GM12878 (cell line): ENCODE measurements at regions not wholly inside any gene's neighbourhood (a gene's known extent, or its start where the extent isn't known, plus 50 kb on each side); places are given as distances from the start of the nearest gene placed in this dataset.

Source experiments
- ATAC-seq: fragments of 200-7000 bp; cut with Tn5 transposase; 3 replicates; pipeline ENCODE4 v1.9.1; 2020; ENCODE audit warnings: mild to moderate bottlenecking, moderate library complexity
- BruUV-seq: library from RNA; stranded (reverse); fragments of 400-500 nt; replicated peaks from 2 replicates; lab custom pipeline; 2021; lab: Mats Ljungman, UMichigan
- CTCF ChIA-PET: fragments of 300-600 bp; sonication (Branson Sonifier 250); formaldehyde crosslinking; extraction: SDS; loops from one replicate; lab custom pipeline; 2021; ENCODE audit warnings: inconsistent platforms; lab: Yijun Ruan, JAX
- POLR2A ChIA-PET: fragments of 350-600 bp; formaldehyde crosslinking; extraction: SDS; loops from one replicate; lab custom pipeline; 2021; ENCODE audit warnings: inconsistent platforms; lab: Charles Lee
- RAD21 ChIA-PET: fragments of 300-600 bp; sonication (Branson Sonifier 250); formaldehyde crosslinking; loops from one replicate; lab custom pipeline; 2023; ENCODE audit warnings: antibody characterized with exemption; ENCODE audit not compliant: unreplicated experiment; lab: Charles Lee
- SMC1A ChIA-PET: fragments of 300-600 bp; sonication (Branson Sonifier 250); formaldehyde crosslinking; loops from one replicate; lab custom pipeline; 2023; ENCODE audit not compliant: unreplicated experiment, uncharacterized antibody; lab: Charles Lee
- DNase-seq: peaks from one replicate; pipeline ENCODE4 v3.0.0-alpha.2; 2011; ENCODE audit warnings: low read depth, low spot score
- FAIRE-seq: peaks from 3 replicates; lab custom pipeline; 2011; peaks lifted over from hg19 to GRCh38; lab: Jason Lieb, UNC
- H2AFZ ChIP-seq: 2 replicates; pipeline ENCODE4 v1.6.0; 2011; ENCODE audit warnings: low read depth, low read length, control low read depth; ENCODE audit not compliant: control insufficient read depth
- H3K27ac ChIP-seq: 2 replicates; pipeline ENCODE4 v1.5.1; 2011; ENCODE audit warnings: control low read depth; ENCODE audit not compliant: control insufficient read depth, insufficient read depth
- H3K27me3 ChIP-seq, 2 experiments: replicated peaks in 1 of 2; 2 replicates each; pipeline versions ENCODE4 v1.6.0 to v1.6.1; 2011; ENCODE audit warnings: low read length in 1 of 2; ENCODE audit not compliant: control insufficient read depth in 2 of 2, insufficient read depth in 2 of 2
- H3K36me3 ChIP-seq, 2 experiments: 2 replicates each; pipeline ENCODE4 v1.5.1; 2011; ENCODE audit warnings: low read length in 1 of 2; ENCODE audit not compliant: control insufficient read depth in 2 of 2, insufficient read depth in 2 of 2
- H3K4me1 ChIP-seq: 2 replicates; pipeline ENCODE4 v1.6.1; 2011; ENCODE audit warnings: mild to moderate bottlenecking, low read length, moderate library complexity, mixed read lengths; ENCODE audit not compliant: control insufficient read depth, insufficient read depth
- H3K4me2 ChIP-seq: 2 replicates; pipeline ENCODE4 v1.6.0; 2011; ENCODE audit warnings: control low read depth; ENCODE audit not compliant: control insufficient read depth, insufficient read depth
- H3K4me3 ChIP-seq: fragments of 200-600 bp; sonication (generic); 2 replicates; pipeline ENCODE4 v1.5.1; 2016
- H3K79me2 ChIP-seq: 2 replicates; pipeline ENCODE4 v1.6.0; 2011; ENCODE audit warnings: low read length; ENCODE audit not compliant: control insufficient read depth, insufficient read depth
- H3K9ac ChIP-seq: 2 replicates; pipeline ENCODE4 v1.8.0; 2011; ENCODE audit warnings: low read length, control low read depth, mixed read lengths; ENCODE audit not compliant: control insufficient read depth, insufficient read depth
- H3K9me3 ChIP-seq: replicated peaks from 3 replicates; pipeline ENCODE4 v1.5.1; 2011; ENCODE audit warnings: mild to moderate bottlenecking, low read length; ENCODE audit not compliant: control insufficient read depth, insufficient read depth
- H4K20me1 ChIP-seq: 2 replicates; pipeline ENCODE4 v1.6.0; 2011; ENCODE audit not compliant: control insufficient read depth, insufficient read depth
- CBFB ChIP-seq: IDR thresholded peaks from 2 replicates; pipeline ENCODE4 v1.6.1; 2016; ENCODE audit warnings: antibody characterized with exemption, low read depth
- IKZF1 ChIP-seq: fragments of 450-650 bp; conservative IDR thresholded peaks from 2 replicates; pipeline ENCODE4 v1.6.1; 2017; ENCODE audit warnings: antibody characterized with exemption, mild to moderate bottlenecking
- IKZF2 ChIP-seq, 2 experiments: fragments of 450-650 bp; IDR thresholded peaks; 2 replicates each; pipeline ENCODE4 v1.6.1; 2017; ENCODE audit warnings: mild to moderate bottlenecking in 2 of 2, moderate library complexity in 2 of 2
- MEF2A ChIP-seq: IDR thresholded peaks from 2 replicates; pipeline ENCODE4 v1.6.1; 2011; ENCODE audit warnings: low read depth, mild to moderate bottlenecking, low read length, moderate library complexity; ENCODE audit not compliant: insufficient read depth
- SMAD1 ChIP-seq: fragments of 450-650 bp; IDR thresholded peaks from 2 replicates; pipeline ENCODE4 v1.6.1; 2018; ENCODE audit warnings: mild to moderate bottlenecking, low read depth; ENCODE audit not compliant: partially characterized antibody
- SMAD5 ChIP-seq: IDR thresholded peaks from 2 replicates; pipeline ENCODE4 v1.6.1; 2016; ENCODE audit warnings: antibody characterized with exemption, low read depth
- SMARCA5 ChIP-seq: fragments of 450-650 bp; IDR thresholded peaks from 2 replicates; pipeline ENCODE4 v1.6.1; 2017; ENCODE audit warnings: mild to moderate bottlenecking
- SREBF2 ChIP-seq: IDR thresholded peaks from 2 replicates; pipeline ENCODE4 v1.6.1; 2012; ENCODE audit warnings: mild to moderate bottlenecking, low read length
- ZBED1 ChIP-seq: IDR thresholded peaks from 2 replicates; pipeline ENCODE4 v1.6.1; 2016; ENCODE audit warnings: borderline replicate concordance
- ZNF207 ChIP-seq: fragments of 450-650 bp; IDR thresholded peaks from 2 replicates; pipeline ENCODE4 v1.6.1; 2014; ENCODE audit warnings: antibody characterized with exemption, mild to moderate bottlenecking, borderline replicate concordance
- ZNF217 ChIP-seq: fragments of 450-650 bp; IDR thresholded peaks from 2 replicates; pipeline ENCODE4 v1.6.1; 2017; ENCODE audit warnings: antibody characterized with exemption, mild to moderate bottlenecking
- WGBS: methylation state at CpG from one replicate; pipeline ENCODE4 v1.1.6; 2016; ENCODE audit warnings: low lambda C conversion rate; ENCODE audit not compliant: insufficient replicate concordance, insufficient coverage; ENCODE audit errors: missing lambda C conversion rate; 5-methylcytosine and 5-hydroxymethylcytosine counted together
- in situ Hi-C: fragments of 300-500 bp; cut with MboI; formaldehyde crosslinking; loops from 9 replicates; pipeline ENCODE4 v1.14.3; 2018; ENCODE audit warnings: mixed read lengths
- intact Hi-C: fragments of 100-400 bp; cut with micrococcal nuclease; formaldehyde crosslinking; loops from one replicate; pipeline ENCODE4 v1.14.2; 2022; ENCODE audit not compliant: unreplicated experiment
- TF ChIP-seq, protein P1 (sequence below): fragments of 450-650 bp; IDR thresholded peaks from 2 replicates; pipeline ENCODE4 v1.6.1; 2018; ENCODE audit warnings: mild to moderate bottlenecking, low read depth, moderate library complexity; ENCODE audit not compliant: partially characterized antibody
- TF ChIP-seq, protein P2 (sequence below): fragments of 450-650 bp; IDR thresholded peaks from 2 replicates; pipeline ENCODE4 v1.6.1; 2017; ENCODE audit warnings: antibody characterized with exemption, mild to moderate bottlenecking, moderate library complexity
- TF ChIP-seq, protein P3 (sequence below): IDR thresholded peaks from 2 replicates; pipeline ENCODE4 v1.6.1; 2012; ENCODE audit warnings: low read depth, low read length, improper control_type of control experiment

DNA sequence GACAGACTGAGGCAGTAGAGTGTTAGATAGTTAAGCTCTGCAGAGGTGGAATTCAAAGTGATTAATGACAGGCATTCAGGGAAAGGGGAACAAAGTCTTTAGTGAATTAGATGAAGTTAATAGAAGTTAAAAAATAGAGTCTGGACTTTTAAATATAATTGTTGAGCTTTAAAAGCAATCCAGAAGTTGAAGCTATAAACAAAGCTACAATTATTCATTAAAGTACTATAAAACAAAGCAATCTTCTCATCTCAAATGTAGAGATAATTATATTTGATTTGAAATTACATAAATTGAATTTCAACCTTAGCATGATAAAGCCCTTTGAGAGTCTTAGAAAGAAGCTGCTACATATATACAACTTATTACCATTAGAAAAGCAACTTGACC lies 710.6 kb downstream of the MRPL39 start (continued):
- TF ChIP-seq SMAD5: no peak
- no peak for TF ChIP-seq SMARCA5
- TF ChIP-seq, protein P1, sequence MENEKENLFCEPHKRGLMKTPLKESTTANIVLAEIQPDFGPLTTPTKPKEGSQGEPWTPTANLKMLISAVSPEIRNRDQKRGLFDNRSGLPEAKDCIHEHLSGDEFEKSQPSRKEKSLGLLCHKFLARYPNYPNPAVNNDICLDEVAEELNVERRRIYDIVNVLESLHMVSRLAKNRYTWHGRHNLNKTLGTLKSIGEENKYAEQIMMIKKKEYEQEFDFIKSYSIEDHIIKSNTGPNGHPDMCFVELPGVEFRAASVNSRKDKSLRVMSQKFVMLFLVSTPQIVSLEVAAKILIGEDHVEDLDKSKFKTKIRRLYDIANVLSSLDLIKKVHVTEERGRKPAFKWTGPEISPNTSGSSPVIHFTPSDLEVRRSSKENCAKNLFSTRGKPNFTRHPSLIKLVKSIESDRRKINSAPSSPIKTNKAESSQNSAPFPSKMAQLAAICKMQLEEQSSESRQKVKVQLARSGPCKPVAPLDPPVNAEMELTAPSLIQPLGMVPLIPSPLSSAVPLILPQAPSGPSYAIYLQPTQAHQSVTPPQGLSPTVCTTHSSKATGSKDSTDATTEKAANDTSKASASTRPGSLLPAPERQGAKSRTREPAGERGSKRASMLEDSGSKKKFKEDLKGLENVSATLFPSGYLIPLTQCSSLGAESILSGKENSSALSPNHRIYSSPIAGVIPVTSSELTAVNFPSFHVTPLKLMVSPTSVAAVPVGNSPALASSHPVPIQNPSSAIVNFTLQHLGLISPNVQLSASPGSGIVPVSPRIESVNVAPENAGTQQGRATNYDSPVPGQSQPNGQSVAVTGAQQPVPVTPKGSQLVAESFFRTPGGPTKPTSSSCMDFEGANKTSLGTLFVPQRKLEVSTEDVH: no peak
- no peak for TF ChIP-seq CBFB
- TF ChIP-seq, all 136 proteins: peak for 0

DNA sequence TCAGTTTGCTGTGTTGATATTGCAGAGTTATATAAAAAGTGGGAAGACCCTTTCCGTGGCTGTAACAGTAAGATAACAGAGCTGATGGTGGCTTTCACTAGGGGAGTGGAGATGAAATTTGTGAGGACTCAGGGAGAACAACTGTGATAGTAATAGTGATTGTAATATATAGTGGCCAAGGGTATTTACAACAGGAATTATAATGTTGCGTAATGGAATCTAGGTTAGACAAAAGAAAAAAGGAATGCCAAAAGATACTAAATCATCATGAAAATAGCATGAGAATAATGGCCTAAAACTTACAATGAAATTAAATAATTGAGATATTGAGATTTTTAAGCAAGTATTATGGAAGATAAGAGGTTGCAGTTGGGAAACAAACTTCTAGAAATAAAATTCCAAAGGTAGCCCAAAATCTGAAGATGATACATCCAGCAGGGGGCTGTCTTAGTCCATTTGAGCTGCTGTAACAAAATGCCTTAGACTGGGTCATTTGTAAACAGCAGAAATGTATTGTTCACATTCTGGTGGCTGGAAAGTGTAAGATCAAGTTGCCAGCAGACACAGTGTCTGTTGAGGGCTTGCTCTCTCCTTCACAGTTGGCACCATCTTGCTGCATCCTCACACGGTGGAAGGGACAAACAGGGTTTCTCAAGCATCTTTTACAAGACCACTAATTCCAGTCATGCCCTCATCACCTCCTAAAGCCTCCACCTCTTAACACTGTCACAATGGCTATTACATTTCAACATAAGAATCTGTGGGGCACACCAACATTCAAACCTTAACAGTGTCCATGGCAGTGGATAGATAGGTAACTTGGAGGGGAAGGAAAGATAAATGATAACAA lies 711.2 kb downstream of the MRPL39 start:
- SMC1A ChIA-PET: interaction anchor here (0.8 to 6.7 kb wide), 15 partner anchors 9 to 671 kb away, joined by 3 to 72 read pairs (median 5); no protein-coding TSS in a partner anchor
- intact Hi-C loops: loop anchor here (1.0 to 10.0 kb wide), 7 partner anchors 143 to 666 kb away; no protein-coding TSS in a partner anchor
- RAD21 ChIA-PET: interaction anchor here (0.8 to 3.6 kb wide), 17 partner anchors 20 to 672 kb away, joined by 3 to 45 read pairs (median 4); no protein-coding TSS in a partner anchor
- BruUV-seq: no TSS peak
- Histone ChIP-seq H3K9me3 (no peaks in the 10 kb centered on the region; the same call in 2 of the 3 replicates), H3K4me1 (no peaks in the 10 kb centered on the region), H3K9ac (no peak overlapping the region), H3K4me3 (no peak overlapping the region), H3K27ac (no peak overlapping the region), H3K36me3 (no peaks in the 10 kb centered on the region), H3K79me2 (no peaks in the 10 kb centered on the region), H3K4me2 (no peak overlapping the region), H3K27me3 (no peaks in the 10 kb centered on the region), H2AFZ (peak overlapping the region; percentile 24; the same call in 1 of the 2 replicates), H4K20me1 (no peaks in the 10 kb centered on the region)
- peak; percentile 49 for DNase-seq
- POLR2A ChIA-PET: interaction anchor here (0.7 kb wide), 1 partner anchor 672 kb away, joined by 3 read pairs; no protein-coding TSS in a partner anchor
- 63% methylated on average over 3 of the region's 3 CpGs for WGBS
- in situ Hi-C loops: loop anchor here (5.0 to 10.0 kb wide), 4 partner anchors 146 to 496 kb away; no protein-coding TSS in a partner anchor
- FAIRE-seq: peak; percentile 31
- ATAC-seq: peak; percentile 87
- CTCF ChIA-PET: interaction anchor here (0.7 to 4.7 kb wide), 17 partner anchors 21 to 496 kb away, joined by 3 to 70 read pairs (median 4); no protein-coding TSS in a partner anchor
- TF ChIP-seq IKZF1: 0 out of 2 replicates have a peak, but pooled peaks have one; percentile 29
- TF ChIP-seq IKZF2 (IDR thresholded peaks at IDR 0.05): no peak
- TF ChIP-seq, protein P2, sequence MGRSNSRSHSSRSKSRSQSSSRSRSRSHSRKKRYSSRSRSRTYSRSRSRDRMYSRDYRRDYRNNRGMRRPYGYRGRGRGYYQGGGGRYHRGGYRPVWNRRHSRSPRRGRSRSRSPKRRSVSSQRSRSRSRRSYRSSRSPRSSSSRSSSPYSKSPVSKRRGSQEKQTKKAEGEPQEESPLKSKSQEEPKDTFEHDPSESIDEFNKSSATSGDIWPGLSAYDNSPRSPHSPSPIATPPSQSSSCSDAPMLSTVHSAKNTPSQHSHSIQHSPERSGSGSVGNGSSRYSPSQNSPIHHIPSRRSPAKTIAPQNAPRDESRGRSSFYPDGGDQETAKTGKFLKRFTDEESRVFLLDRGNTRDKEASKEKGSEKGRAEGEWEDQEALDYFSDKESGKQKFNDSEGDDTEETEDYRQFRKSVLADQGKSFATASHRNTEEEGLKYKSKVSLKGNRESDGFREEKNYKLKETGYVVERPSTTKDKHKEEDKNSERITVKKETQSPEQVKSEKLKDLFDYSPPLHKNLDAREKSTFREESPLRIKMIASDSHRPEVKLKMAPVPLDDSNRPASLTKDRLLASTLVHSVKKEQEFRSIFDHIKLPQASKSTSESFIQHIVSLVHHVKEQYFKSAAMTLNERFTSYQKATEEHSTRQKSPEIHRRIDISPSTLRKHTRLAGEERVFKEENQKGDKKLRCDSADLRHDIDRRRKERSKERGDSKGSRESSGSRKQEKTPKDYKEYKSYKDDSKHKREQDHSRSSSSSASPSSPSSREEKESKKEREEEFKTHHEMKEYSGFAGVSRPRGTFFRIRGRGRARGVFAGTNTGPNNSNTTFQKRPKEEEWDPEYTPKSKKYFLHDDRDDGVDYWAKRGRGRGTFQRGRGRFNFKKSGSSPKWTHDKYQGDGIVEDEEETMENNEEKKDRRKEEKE: no peak
- TF ChIP-seq ZNF217: no peak
- no peak for TF ChIP-seq ZNF207
- TF ChIP-seq SMAD1: no peak
- TF ChIP-seq, protein P3, sequence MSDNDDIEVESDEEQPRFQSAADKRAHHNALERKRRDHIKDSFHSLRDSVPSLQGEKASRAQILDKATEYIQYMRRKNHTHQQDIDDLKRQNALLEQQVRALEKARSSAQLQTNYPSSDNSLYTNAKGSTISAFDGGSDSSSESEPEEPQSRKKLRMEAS: no peak
- no peak for TF ChIP-seq SREBF2
- TF ChIP-seq ZBED1: no peak
- no peak for TF ChIP-seq MEF2A
